ENCODE measurements at regions not wholly inside any gene's neighbourhood (a gene's known extent, or its start where the extent isn't known, plus 50 kb on each side); places are given as distances from the start of the nearest gene placed in this dataset.

DNA sequence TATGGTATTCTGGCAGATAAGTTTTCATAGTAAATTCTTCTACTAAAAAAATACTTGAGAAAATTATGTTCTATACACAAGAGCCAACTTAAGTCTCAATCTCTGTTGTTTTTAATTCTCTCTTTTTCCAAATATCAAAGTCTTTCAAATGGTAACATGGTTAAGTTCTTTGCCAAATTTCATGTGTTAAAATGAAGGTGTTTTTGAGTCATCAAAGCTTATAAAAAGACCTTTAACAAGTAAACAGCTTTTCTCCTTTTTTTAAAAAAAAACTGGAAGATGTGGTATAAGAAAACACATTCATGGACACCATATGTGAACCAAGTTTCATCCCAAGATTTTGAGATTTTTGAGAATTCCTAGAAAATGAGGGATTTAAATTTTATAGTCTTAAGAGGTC is 111.3 kb downstream of the FOXG1 start:
- Histone ChIP-seq H3K27me3 (ENCODE audit: control insufficient read depth, insufficient read depth, low read length) (no peaks in the 10 kb centered on the region), H3K27ac (ENCODE audit: low read depth, low read length) (no peak overlapping the region), H3K9me3 (ENCODE audit: control insufficient read depth, insufficient read depth, low read length) (no peaks in the 10 kb centered on the region), H3K36me3 (ENCODE audit: control insufficient read depth, insufficient read depth, low read length) (no peaks in the 10 kb centered on the region), H3K4me1 (ENCODE audit: control insufficient read depth, insufficient read depth, low read length) (no peaks in the 10 kb centered on the region), H3K4me3 (ENCODE audit: low read depth, low read length) (no peak overlapping the region)
- peak in 1 of 6 donors; percentile 66 for DNase-seq (ENCODE audit: low read depth in 4 of 6, low spot score in 6 of 6)

DNA sequence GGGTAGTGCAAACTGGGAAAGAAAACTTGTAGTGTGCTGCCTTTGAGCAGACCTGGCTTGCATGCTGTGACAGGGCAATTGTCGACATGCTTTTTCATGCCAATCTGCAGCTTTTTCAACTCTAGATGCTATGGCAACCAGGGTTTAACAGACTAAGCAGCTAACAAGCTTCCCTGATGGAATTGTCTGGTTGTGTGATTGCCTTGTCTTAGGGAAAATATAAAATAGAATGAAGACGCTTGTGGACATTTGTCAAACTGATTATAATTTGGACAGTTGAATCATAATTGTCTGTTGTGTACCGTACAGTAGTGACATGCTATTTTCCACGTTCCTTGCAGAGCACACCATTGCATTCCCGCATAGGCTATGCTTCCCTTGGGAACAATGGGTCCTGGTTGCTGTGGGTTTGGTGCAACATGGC is 113.0 kb downstream of the FOXG1 start:
- Histone ChIP-seq H3K4me3 (ENCODE audit: low read depth, low read length) (no peak overlapping the region), H3K27me3 (ENCODE audit: control insufficient read depth, insufficient read depth, low read length) (no peaks in the 10 kb centered on the region), H3K9me3 (ENCODE audit: control insufficient read depth, insufficient read depth, low read length) (no peaks in the 10 kb centered on the region), H3K4me1 (ENCODE audit: control insufficient read depth, insufficient read depth, low read length) (no peaks in the 10 kb centered on the region), H3K27ac (ENCODE audit: low read depth, low read length) (no peak overlapping the region), H3K36me3 (ENCODE audit: control insufficient read depth, insufficient read depth, low read length) (no peaks in the 10 kb centered on the region)
- peak in 4 of 6 donors; percentile 12 to 92 (median 58) for DNase-seq (ENCODE audit: low read depth in 4 of 6, low spot score in 6 of 6)
- 27% methylated on average over 3 of the region's 5 CpGs for WGBS (ENCODE audit: insufficient coverage)

DNA sequence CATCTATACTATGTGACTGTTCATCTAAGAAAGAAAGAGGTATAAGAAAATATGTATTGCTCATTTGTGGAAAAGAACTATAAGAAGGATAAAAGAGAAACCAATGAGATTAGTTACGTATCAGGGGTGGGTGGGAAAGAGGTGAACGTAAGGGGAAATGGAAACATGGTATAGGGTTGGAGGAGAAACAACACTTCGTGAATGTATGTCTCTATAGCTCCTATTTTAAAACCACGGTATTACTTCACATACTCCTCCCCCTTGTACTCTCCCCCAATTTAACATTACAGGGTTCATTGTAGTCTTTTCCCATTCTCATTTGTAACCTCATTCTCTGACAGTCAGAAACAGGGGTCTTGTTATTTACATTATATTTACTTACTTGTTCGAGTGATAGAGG is 120.4 kb downstream of the FOXG1 start:
- Histone ChIP-seq H3K4me1 (ENCODE audit: control insufficient read depth, insufficient read depth, low read length) (no peaks in the 10 kb centered on the region), H3K27ac (ENCODE audit: low read depth, low read length) (no peak overlapping the region), H3K9me3 (ENCODE audit: control insufficient read depth, insufficient read depth, low read length) (no peaks in the 10 kb centered on the region), H3K27me3 (ENCODE audit: control insufficient read depth, insufficient read depth, low read length) (no peaks in the 10 kb centered on the region), H3K36me3 (ENCODE audit: control insufficient read depth, insufficient read depth, low read length) (no peaks in the 10 kb centered on the region), H3K4me3 (ENCODE audit: low read depth, low read length) (no peak overlapping the region)
- WGBS (ENCODE audit: insufficient coverage) = no CpG with 5 or more reads among the region's 5 CpGs
- DNase-seq (ENCODE audit: low read depth in 4 of 6, low spot score in 6 of 6) = no peak

DNA sequence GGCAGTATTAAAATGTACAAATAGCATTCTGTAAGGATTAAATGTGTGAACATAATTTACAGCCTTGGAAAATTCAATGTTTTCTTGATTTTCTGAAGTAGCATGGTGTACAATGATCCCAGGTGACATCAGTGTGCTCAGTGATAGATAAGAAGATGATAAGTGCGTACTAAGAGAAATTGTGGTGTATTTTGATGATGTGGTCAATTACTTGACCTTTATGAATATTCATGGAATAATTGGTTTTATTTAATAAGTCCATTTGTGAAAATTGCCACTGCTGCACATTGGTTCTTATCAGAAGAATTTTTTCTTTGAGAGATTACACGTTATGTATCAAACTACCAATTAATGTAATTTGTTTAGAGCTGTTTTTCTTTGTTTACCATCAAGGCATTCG is 128.8 kb downstream of the FOXG1 start:
- Histone ChIP-seq H3K27me3 (ENCODE audit: control insufficient read depth, insufficient read depth, low read length) (no peaks in the 10 kb centered on the region), H3K4me1 (ENCODE audit: control insufficient read depth, insufficient read depth, low read length) (no peaks in the 10 kb centered on the region), H3K36me3 (ENCODE audit: control insufficient read depth, insufficient read depth, low read length) (no peaks in the 10 kb centered on the region), H3K9me3 (ENCODE audit: control insufficient read depth, insufficient read depth, low read length) (no peaks in the 10 kb centered on the region), H3K4me3 (ENCODE audit: low read depth, low read length) (no peak overlapping the region), H3K27ac (ENCODE audit: low read depth, low read length) (no peak overlapping the region)
- no peak for DNase-seq (ENCODE audit: low read depth in 4 of 6, low spot score in 6 of 6)
- WGBS (ENCODE audit: insufficient coverage) = 100% methylated on average over 1 of the region's 3 CpGs

DNA sequence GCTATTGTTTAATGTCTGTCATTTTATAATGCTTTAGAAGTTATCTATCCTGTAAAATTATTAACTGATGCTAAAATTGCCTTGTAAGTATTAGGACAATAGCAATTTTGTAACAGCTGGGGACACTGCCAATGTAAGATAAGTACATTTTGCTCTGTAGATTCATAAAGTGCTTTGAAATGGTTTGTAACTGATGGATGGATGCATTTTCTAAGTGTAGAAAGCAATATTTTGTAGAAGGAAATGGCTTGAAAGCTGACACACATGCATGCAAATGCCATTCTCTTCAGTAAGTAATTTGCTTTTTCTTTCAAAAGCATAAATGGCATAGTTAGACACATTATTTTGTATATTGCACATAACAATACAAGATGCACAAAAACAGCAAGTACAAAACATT is 129.8 kb downstream of the FOXG1 start:
- DNase-seq (ENCODE audit: low read depth in 4 of 6, low spot score in 6 of 6) = peak in 1 of 6 donors; percentile 38
- Histone ChIP-seq H3K4me1 (ENCODE audit: control insufficient read depth, insufficient read depth, low read length) (no peaks in the 10 kb centered on the region), H3K27ac (ENCODE audit: low read depth, low read length) (no peak overlapping the region)

DNA sequence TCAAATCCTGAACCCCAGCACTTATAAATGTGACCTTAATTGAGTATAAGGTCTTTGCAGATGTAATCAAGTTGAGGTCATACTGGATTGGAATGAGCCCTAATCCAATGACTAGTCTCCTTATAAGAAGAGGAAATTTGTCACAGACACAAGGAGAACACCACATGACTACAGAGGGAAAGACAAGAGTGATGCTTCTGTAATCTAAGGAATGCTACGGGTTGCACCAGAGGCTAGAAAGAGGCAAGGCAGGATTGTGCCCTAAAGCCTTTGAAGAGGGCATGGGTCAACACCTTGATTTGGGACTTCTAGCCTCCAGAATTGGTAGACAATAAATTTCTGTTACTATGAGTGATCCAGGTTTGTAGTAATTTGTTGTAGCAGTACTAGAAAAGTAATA is 135.0 kb downstream of the FOXG1 start:
- Histone ChIP-seq H3K36me3 (ENCODE audit: control insufficient read depth, insufficient read depth, low read length) (no peaks in the 10 kb centered on the region), H3K27ac (ENCODE audit: low read depth, low read length) (no peak overlapping the region), H3K27me3 (ENCODE audit: control insufficient read depth, insufficient read depth, low read length) (no peaks in the 10 kb centered on the region), H3K9me3 (ENCODE audit: control insufficient read depth, insufficient read depth, low read length) (no peaks in the 10 kb centered on the region), H3K4me3 (ENCODE audit: low read depth, low read length) (no peak overlapping the region), H3K4me1 (ENCODE audit: control insufficient read depth, insufficient read depth, low read length) (no peaks in the 10 kb centered on the region)
- no peak for DNase-seq (ENCODE audit: low read depth in 4 of 6, low spot score in 6 of 6)
- WGBS (ENCODE audit: insufficient coverage) = 67% methylated on average over 1 of the region's 1 CpG

More for the DNA sequence above, 129.8 kb downstream of the FOXG1 start:
- H3K27me3 ChIP-seq (ENCODE audit: control insufficient read depth, insufficient read depth, low read length) = no peaks in the 10 kb centered on the region
- H3K4me3 ChIP-seq (ENCODE audit: low read depth, low read length) = no peak overlapping the region
- H3K9me3 ChIP-seq (ENCODE audit: control insufficient read depth, insufficient read depth, low read length) = no peaks in the 10 kb centered on the region
- H3K36me3 ChIP-seq (ENCODE audit: control insufficient read depth, insufficient read depth, low read length) = no peaks in the 10 kb centered on the region

DNA sequence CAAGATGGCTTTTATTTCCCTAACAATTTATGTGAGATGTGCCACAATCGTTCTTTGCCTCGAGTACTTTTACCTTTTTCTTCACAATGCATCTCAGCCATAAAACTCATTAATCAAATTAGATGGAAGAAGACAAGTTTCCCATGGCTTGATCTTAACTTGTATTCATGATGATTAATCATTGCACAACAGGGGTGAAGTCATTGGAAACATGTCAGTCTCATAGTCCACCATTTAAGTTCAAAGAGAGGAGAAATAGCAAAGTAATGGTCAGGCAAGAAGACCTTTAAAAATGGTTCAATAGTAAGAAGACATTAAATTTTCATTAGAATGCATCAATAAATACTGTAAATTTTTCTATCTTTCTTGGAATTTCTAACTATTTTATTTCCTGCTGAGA is 136.3 kb downstream of the FOXG1 start:
- Histone ChIP-seq H3K27me3 (ENCODE audit: control insufficient read depth, insufficient read depth, low read length) (no peaks in the 10 kb centered on the region), H3K36me3 (ENCODE audit: control insufficient read depth, insufficient read depth, low read length) (no peaks in the 10 kb centered on the region), H3K27ac (ENCODE audit: low read depth, low read length) (no peak overlapping the region), H3K9me3 (ENCODE audit: control insufficient read depth, insufficient read depth, low read length) (peaks cover 2% of the 10 kb centered on the region), H3K4me3 (ENCODE audit: low read depth, low read length) (no peak overlapping the region), H3K4me1 (ENCODE audit: control insufficient read depth, insufficient read depth, low read length) (no peaks in the 10 kb centered on the region)
- DNase-seq (ENCODE audit: low read depth in 4 of 6, low spot score in 6 of 6) = no peak
- WGBS (ENCODE audit: insufficient coverage) = no CpG with 5 or more reads among the region's 2 CpGs

DNA sequence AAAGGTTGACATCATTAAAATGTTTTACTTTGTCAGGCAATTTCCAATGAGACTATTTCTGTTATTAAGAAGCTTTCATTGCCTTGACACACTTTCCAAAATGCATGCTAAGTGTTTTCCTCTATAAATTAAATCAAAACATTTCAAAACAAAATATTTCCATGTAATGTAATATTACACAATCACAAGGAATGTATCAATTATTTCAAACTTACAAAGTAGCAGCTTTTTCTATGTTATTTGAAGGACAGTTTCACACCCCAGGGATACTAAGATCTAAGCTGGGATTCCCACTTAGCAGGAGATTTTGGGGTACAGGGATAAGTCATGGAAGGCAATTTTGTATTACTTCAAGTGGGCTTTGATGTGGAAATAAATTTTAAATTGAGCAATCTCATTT is 144.9 kb downstream of the FOXG1 start:
- DNase-seq (ENCODE audit: low read depth in 4 of 6, low spot score in 6 of 6) = no peak

DNA sequence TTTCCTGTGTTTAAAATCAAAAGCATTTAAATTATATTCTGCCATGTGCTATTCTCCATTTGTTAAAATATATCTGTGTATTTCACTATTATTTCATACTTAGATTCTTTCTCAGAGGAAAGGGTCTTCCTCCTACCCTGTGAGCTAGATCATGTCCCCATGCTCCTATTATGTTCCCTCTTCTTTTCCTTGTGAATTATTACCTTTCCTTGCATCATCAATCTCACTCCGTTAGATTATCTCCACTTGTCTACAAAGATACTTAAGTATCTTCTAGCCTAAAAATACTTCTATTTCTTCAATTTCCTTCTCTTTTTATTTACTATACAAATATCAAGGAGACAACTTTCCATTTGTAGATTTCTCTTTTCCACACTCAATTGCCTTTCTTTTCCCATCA is 146.5 kb downstream of the FOXG1 start:
- WGBS (ENCODE audit: insufficient coverage) = 33% methylated on average over 1 of the region's 1 CpG
- Histone ChIP-seq H3K4me3 (ENCODE audit: low read depth, low read length) (no peak overlapping the region), H3K27ac (ENCODE audit: low read depth, low read length) (no peak overlapping the region), H3K9me3 (ENCODE audit: control insufficient read depth, insufficient read depth, low read length) (no peaks in the 10 kb centered on the region), H3K4me1 (ENCODE audit: control insufficient read depth, insufficient read depth, low read length) (no peaks in the 10 kb centered on the region), H3K27me3 (ENCODE audit: control insufficient read depth, insufficient read depth, low read length) (no peaks in the 10 kb centered on the region), H3K36me3 (ENCODE audit: control insufficient read depth, insufficient read depth, low read length) (no peaks in the 10 kb centered on the region)
- DNase-seq (ENCODE audit: low read depth in 4 of 6, low spot score in 6 of 6) = no peak

More for the DNA sequence above, 144.9 kb downstream of the FOXG1 start:
- Histone ChIP-seq H3K27me3 (ENCODE audit: control insufficient read depth, insufficient read depth, low read length) (no peaks in the 10 kb centered on the region), H3K9me3 (ENCODE audit: control insufficient read depth, insufficient read depth, low read length) (peaks cover 2% of the 10 kb centered on the region), H3K4me3 (ENCODE audit: low read depth, low read length) (no peak overlapping the region), H3K4me1 (ENCODE audit: control insufficient read depth, insufficient read depth, low read length) (no peaks in the 10 kb centered on the region), H3K27ac (ENCODE audit: low read depth, low read length) (no peak overlapping the region), H3K36me3 (ENCODE audit: control insufficient read depth, insufficient read depth, low read length) (no peaks in the 10 kb centered on the region)

DNA sequence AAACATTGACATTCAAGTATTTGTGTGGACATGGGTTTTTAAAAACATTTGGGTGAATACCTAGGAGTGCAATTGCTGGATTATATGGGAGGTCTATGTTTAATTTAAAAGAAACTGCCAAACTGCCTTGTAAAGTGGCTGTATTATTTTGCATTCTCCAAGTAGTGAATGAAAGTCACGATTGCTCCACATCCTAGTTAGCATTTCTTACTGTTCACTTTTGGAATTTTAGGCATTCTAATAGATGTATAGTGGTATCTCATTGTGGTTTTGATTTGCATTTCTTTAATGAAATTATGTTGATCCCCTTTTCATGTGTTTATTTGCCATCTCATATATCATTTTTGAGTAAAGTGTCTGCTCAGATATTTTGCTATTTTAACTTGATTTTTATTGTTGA is 159.5 kb downstream of the FOXG1 start:
- no CpG with 5 or more reads among the region's 1 CpG for WGBS (ENCODE audit: insufficient coverage)
- Histone ChIP-seq H3K27ac (ENCODE audit: low read depth, low read length) (no peak overlapping the region), H3K27me3 (ENCODE audit: control insufficient read depth, insufficient read depth, low read length) (no peaks in the 10 kb centered on the region), H3K4me3 (ENCODE audit: low read depth, low read length) (no peak overlapping the region), H3K9me3 (ENCODE audit: control insufficient read depth, insufficient read depth, low read length) (no peaks in the 10 kb centered on the region), H3K4me1 (ENCODE audit: control insufficient read depth, insufficient read depth, low read length) (no peaks in the 10 kb centered on the region), H3K36me3 (ENCODE audit: control insufficient read depth, insufficient read depth, low read length) (no peaks in the 10 kb centered on the region)
- no peak for DNase-seq (ENCODE audit: low read depth in 4 of 6, low spot score in 6 of 6)

DNA sequence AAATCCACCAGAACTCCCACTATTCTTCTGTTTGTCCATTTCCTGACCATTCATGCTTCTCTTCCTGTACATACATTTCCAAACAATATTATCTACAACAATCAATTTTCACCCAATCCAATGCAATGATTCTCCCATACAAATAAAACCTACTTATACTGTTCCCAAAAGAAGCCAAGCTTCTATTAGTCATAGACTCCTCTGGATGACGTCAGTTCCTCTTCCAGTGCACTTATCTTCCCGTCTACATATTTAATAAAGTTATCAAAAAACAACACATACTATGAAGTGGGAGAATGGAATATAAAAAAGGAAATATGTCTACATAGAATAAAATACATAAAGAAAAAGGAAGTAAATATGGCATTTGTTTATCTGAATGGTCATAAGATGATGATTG is 165.4 kb downstream of the FOXG1 start:
- WGBS (ENCODE audit: insufficient coverage) = no CpG with 5 or more reads among the region's 2 CpGs
- H3K4me3 ChIP-seq (ENCODE audit: low read depth, low read length) = no peak overlapping the region
- DNase-seq (ENCODE audit: low read depth in 4 of 6, low spot score in 6 of 6) = no peak
- H3K27me3 ChIP-seq (ENCODE audit: control insufficient read depth, insufficient read depth, low read length) = no peaks in the 10 kb centered on the region
- peaks cover 2% of the 10 kb centered on the region for H3K9me3 ChIP-seq (ENCODE audit: control insufficient read depth, insufficient read depth, low read length)
- no peak overlapping the region for H3K27ac ChIP-seq (ENCODE audit: low read depth, low read length)
- H3K36me3 ChIP-seq (ENCODE audit: control insufficient read depth, insufficient read depth, low read length) = no peaks in the 10 kb centered on the region
- H3K4me1 ChIP-seq (ENCODE audit: control insufficient read depth, insufficient read depth, low read length) = no peaks in the 10 kb centered on the region
